ENCODE measurements at regions not wholly inside any gene's neighbourhood (a gene's known extent, or its start where the extent isn't known, plus 50 kb on each side); places are given as distances from the start of the nearest gene placed in this dataset.

DNA sequence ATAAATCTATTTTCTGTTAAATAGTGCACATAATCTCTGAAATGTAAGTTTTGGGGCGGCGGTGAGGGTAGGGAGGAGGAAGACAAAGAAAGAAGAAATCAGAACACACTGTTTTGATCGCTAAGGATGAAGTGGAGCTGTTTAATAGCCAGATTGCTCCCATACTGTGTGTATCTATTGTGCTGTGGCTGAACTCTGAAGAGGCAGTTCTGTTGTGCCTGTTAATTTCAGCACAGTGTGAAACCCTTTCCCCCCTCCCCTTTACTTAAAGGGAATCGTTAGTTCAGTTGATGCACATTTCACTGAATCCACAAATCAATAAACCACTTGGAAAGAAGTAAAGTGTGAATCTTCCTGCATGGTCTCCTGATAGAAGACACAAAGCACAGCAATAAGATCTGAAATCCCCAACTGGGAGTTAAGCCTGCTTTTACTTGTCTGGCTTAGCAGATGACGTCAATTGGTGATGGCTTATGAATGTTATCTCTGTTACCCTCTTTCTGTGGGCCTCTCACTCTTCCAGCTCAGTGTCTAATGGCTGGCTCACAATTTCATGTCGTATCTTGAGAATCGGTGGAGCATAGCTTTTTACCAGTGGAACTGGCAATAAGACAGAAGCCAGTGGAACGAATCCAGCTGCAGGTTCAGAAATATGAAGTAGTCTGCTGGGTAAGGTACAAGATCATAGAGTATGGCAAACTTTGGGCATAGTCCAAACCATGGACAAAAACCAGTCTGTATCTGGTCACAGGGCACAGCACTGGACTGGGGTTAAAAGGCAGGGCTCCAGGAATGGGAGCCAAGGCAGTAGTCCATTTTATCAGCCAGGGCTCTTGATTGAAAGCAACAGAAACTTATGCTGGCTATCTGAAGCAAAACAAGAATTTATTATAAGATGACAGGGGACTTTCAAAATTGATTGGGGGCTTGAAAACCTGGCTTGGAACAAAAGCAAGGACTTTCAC lies 413.5 kb upstream of the SEL1L start:
- intact Hi-C loops (cut with DNase I): no loop called here
- no peaks in the 10 kb centered on the region for H3K9me3 ChIP-seq (replicated peaks in 1 of 3)
- H3K4me3 ChIP-seq: no peak overlapping the region
- DNase-seq: no peak
- TF ChIP-seq, protein P1, sequence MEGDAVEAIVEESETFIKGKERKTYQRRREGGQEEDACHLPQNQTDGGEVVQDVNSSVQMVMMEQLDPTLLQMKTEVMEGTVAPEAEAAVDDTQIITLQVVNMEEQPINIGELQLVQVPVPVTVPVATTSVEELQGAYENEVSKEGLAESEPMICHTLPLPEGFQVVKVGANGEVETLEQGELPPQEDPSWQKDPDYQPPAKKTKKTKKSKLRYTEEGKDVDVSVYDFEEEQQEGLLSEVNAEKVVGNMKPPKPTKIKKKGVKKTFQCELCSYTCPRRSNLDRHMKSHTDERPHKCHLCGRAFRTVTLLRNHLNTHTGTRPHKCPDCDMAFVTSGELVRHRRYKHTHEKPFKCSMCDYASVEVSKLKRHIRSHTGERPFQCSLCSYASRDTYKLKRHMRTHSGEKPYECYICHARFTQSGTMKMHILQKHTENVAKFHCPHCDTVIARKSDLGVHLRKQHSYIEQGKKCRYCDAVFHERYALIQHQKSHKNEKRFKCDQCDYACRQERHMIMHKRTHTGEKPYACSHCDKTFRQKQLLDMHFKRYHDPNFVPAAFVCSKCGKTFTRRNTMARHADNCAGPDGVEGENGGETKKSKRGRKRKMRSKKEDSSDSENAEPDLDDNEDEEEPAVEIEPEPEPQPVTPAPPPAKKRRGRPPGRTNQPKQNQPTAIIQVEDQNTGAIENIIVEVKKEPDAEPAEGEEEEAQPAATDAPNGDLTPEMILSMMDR (IDR thresholded peaks at IDR 0.05): no peak
- no peak for TF ChIP-seq POLR2A (IDR thresholded peaks at IDR 0.05)
- H3K4me1 ChIP-seq (replicated peaks in 1 of 2): no peaks in the 10 kb centered on the region
- H3K27me3 ChIP-seq: no peaks in the 10 kb centered on the region
- no peak overlapping the region for H3K27ac ChIP-seq
- H3K36me3 ChIP-seq (replicated peaks in 1 of 2): no peaks in the 10 kb centered on the region
- 67 to 78% (median 74%) methylated on average over 8 of the region's 8 CpGs for WGBS, 4 donors

DNA sequence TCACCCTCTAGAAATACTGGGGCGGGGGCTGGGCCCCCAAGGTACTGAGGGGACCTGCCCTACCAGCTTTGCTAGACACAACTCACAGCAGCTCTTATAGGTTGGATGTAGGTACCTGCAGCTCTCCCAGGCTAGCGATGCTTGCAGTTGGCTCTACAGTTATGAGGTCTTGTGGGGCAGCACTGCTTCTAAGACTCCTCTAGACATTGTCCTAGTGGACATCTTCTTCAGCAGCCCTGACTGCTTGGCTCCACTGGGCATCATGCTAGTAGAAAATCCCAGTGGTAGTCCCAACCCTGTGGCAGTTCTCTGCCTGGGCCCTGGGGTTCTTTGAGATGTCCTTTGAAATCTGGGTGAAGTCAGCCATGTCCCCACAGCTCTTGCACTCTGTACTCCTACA lies 419.3 kb upstream of the SEL1L start:
- H3K27me3 ChIP-seq: no peaks in the 10 kb centered on the region
- no peak overlapping the region for H3K4me3 ChIP-seq
- no peaks in the 10 kb centered on the region for H3K4me1 ChIP-seq (replicated peaks in 1 of 2)
- no peak for DNase-seq
- TF ChIP-seq POLR2A (IDR thresholded peaks at IDR 0.05): no peak
- TF ChIP-seq, protein P1 (IDR thresholded peaks at IDR 0.05): no peak
- H3K36me3 ChIP-seq (replicated peaks in 1 of 2): no peaks in the 10 kb centered on the region
- intact Hi-C loops (cut with DNase I): no loop called here
- H3K27ac ChIP-seq: no peak overlapping the region
- no peaks in the 10 kb centered on the region for H3K9me3 ChIP-seq (replicated peaks in 1 of 3)
- 64 to 90% (median 80%) methylated on average over 2 of the region's 2 CpGs for WGBS, 4 donors

- TF ChIP-seq POLR2A (IDR thresholded peaks at IDR 0.05): no peak
- TF ChIP-seq, protein P1 (IDR thresholded peaks at IDR 0.05): no peak
Measured at GRCh38 chr14:81953419-81953818, 419.8 kb upstream of the SEL1L start.

DNA sequence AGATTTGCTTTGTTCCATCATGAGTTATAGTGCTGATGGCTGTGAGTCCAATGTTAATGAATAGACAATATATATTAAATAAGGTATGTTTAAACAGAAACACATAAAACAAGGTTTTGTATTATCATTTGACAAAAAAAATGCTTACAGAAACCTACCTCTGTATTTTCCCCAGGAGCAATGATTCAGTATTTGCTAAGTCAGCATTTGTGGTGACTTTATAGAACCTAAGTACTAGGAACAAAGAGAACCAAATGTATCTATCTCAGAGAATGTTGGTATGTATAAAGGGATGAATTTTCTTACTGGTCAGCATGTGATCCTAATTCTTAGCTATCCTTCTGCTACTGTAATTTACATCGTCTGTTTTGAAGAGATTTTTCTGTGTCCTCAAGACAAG lies 421.5 kb upstream of the SEL1L start:
- intact Hi-C loops (cut with DNase I): no loop called here
- WGBS, 4 donors: 48 to 77% (median 66%) methylated on average over 1 of the region's 1 CpG
- no peak overlapping the region for H3K4me3 ChIP-seq
- no peaks in the 10 kb centered on the region for H3K4me1 ChIP-seq (replicated peaks in 1 of 2)
- no peaks in the 10 kb centered on the region for H3K36me3 ChIP-seq (replicated peaks in 1 of 2)
- H3K27ac ChIP-seq: no peak overlapping the region
- H3K27me3 ChIP-seq: no peaks in the 10 kb centered on the region
- no peak for DNase-seq
- H3K9me3 ChIP-seq (replicated peaks in 1 of 3): no peaks in the 10 kb centered on the region
- TF ChIP-seq, protein P1 (IDR thresholded peaks at IDR 0.05): no peak
- TF ChIP-seq POLR2A (IDR thresholded peaks at IDR 0.05): no peak

More at GRCh38 chr14:81953419-81953818, 419.8 kb upstream of the SEL1L start:
- intact Hi-C loops (cut with DNase I): no loop called here
- Histone ChIP-seq H3K27ac (no peak overlapping the region), H3K36me3 (replicated peaks in 1 of 2) (no peaks in the 10 kb centered on the region), H3K27me3 (no peaks in the 10 kb centered on the region), H3K4me3 (no peak overlapping the region), H3K9me3 (replicated peaks in 1 of 3) (no peaks in the 10 kb centered on the region), H3K4me1 (replicated peaks in 1 of 2) (no peaks in the 10 kb centered on the region)
- WGBS, 4 donors: 58 to 81% (median 64%) methylated on average over 2 to 3 of the region's 3 CpGs
- no peak for DNase-seq
